DOHH2 (cell line): ENCODE measurements at regions not wholly inside any gene's neighbourhood (a gene's known extent, or its start where the extent isn't known, plus 50 kb on each side); places are given as distances from the start of the nearest gene placed in this dataset.

Experiments used
- H3F3A ChIP-seq: fragments of 200-600 bp; sonication (generic), shearing (Covaris generic); 2 replicates; pipeline ENCODE4 v1.6.0; 2016; ENCODE audit warnings: antibody characterized with exemption, mild to moderate bottlenecking; ENCODE audit not compliant: control insufficient read depth, insufficient read depth
- H3K27ac ChIP-seq: fragments of 200-600 bp; sonication (generic); 2 replicates; pipeline ENCODE4 v1.5.1; 2014; ENCODE audit warnings: low read depth, mild to moderate bottlenecking, low read length, moderate library complexity
- H3K27me3 ChIP-seq: fragments of 200-600 bp; sonication (generic); 2 replicates; pipeline ENCODE4 v1.6.1; 2014; ENCODE audit warnings: mild to moderate bottlenecking, low read length, mixed read lengths; ENCODE audit not compliant: control insufficient read depth
- H3K36me3 ChIP-seq: fragments of 200-600 bp; sonication (generic); 2 replicates; pipeline ENCODE4 v1.6.1; 2014; ENCODE audit warnings: mild to moderate bottlenecking, low read length, moderate library complexity, mixed read lengths; ENCODE audit not compliant: control insufficient read depth
- H3K4me1 ChIP-seq: fragments of 200-600 bp; sonication (generic); 2 replicates; pipeline ENCODE4 v1.6.1; 2014; ENCODE audit warnings: mild to moderate bottlenecking, low read length, mixed read lengths; ENCODE audit not compliant: control insufficient read depth
- H3K4me2 ChIP-seq: fragments of 200-600 bp; sonication (generic); 2 replicates; pipeline ENCODE4 v1.6.0; 2014; ENCODE audit warnings: mild to moderate bottlenecking, low read length, moderate library complexity
- H3K4me3 ChIP-seq: fragments of 200-600 bp; sonication (generic); 2 replicates; pipeline ENCODE4 v1.5.1; 2014; ENCODE audit warnings: mild to moderate bottlenecking, low read length, mixed read lengths
- H3K79me2 ChIP-seq: fragments of 200-600 bp; sonication (generic); 2 replicates; pipeline ENCODE4 v1.6.1; 2014; ENCODE audit warnings: mild to moderate bottlenecking, low read length, mixed read lengths; ENCODE audit not compliant: control insufficient read depth
- H3K9me2 ChIP-seq: fragments of 200-600 bp; sonication (generic); replicated peaks from 2 replicates; pipeline ENCODE4 v1.6.1; 2014; ENCODE audit warnings: mild to moderate bottlenecking, low read length, mixed read lengths; ENCODE audit not compliant: control insufficient read depth
- H3K9me3 ChIP-seq: fragments of 200-600 bp; sonication (generic); 2 replicates; pipeline ENCODE4 v1.6.1; 2014; ENCODE audit warnings: antibody characterized with exemption, low read length, mixed read lengths; ENCODE audit not compliant: control insufficient read depth, insufficient read depth
- H4K20me1 ChIP-seq: fragments of 200-600 bp; sonication (generic); 2 replicates; pipeline ENCODE4 v1.6.0; 2014; ENCODE audit warnings: low read depth, mild to moderate bottlenecking, antibody characterized with exemption, low read length, moderate library complexity; ENCODE audit not compliant: control insufficient read depth, insufficient read depth
- CTCF ChIP-seq: fragments of 200-600 bp; sonication (generic); IDR thresholded peaks from one replicate; pipeline ENCODE4 v1.5.1; 2014; ENCODE audit warnings: antibody characterized with exemption, mild to moderate bottlenecking, low read depth, low read length; ENCODE audit not compliant: poor library complexity, severe bottlenecking
- EZH2phosphoT487 ChIP-seq: fragments of 200-600 bp; sonication (generic); IDR thresholded peaks from 2 replicates; pipeline ENCODE4 v1.6.1; 2017; ENCODE audit warnings: borderline replicate concordance, mild to moderate bottlenecking, antibody characterized with exemption, low read length, moderate library complexity, mixed read lengths

GRCh38 chr2:104784264-104784663, 69.7 kb upstream of the POU3F3 start:
- Histone ChIP-seq H3K4me1 (no peaks in the 10 kb centered on the region), H3K27ac (no peak overlapping the region), H3K4me2 (no peak overlapping the region), H4K20me1 (no peaks in the 10 kb centered on the region), H3F3A (no peaks in the 10 kb centered on the region), H3K9me2 (no peaks in the 10 kb centered on the region), H3K27me3 (no peaks in the 10 kb centered on the region), H3K36me3 (no peaks in the 10 kb centered on the region), H3K79me2 (no peaks in the 10 kb centered on the region), H3K4me3 (no peak overlapping the region), H3K9me3 (no peaks in the 10 kb centered on the region)
- TF ChIP-seq CTCF, result no peak
- no peak for TF ChIP-seq EZH2phosphoT487

- no peak overlapping the region for H3K4me2 ChIP-seq
- no peaks in the 10 kb centered on the region for H3K36me3 ChIP-seq
- TF ChIP-seq EZH2phosphoT487, result no peak
- no peak for TF ChIP-seq CTCF
- H3K79me2 ChIP-seq, result no peaks in the 10 kb centered on the region
- no peaks in the 10 kb centered on the region for H4K20me1 ChIP-seq
- H3K9me3 ChIP-seq, result no peaks in the 10 kb centered on the region
- no peaks in the 10 kb centered on the region for H3F3A ChIP-seq
- no peak overlapping the region for H3K27ac ChIP-seq
- H3K9me2 ChIP-seq, result no peaks in the 10 kb centered on the region
- H3K27me3 ChIP-seq, result no peaks in the 10 kb centered on the region
- H3K4me3 ChIP-seq, result no peak overlapping the region
- H3K4me1 ChIP-seq, result no peaks in the 10 kb centered on the region
These were observed 67.7 kb upstream of the POU3F3 start for GRCh38 chr2:104786204-104786603.

- Histone ChIP-seq H3K27me3 (no peaks in the 10 kb centered on the region), H3K4me3 (no peak overlapping the region), H3K79me2 (no peaks in the 10 kb centered on the region), H3K4me1 (no peaks in the 10 kb centered on the region), H3K9me3 (no peaks in the 10 kb centered on the region), H3F3A (no peaks in the 10 kb centered on the region), H3K36me3 (no peaks in the 10 kb centered on the region), H3K9me2 (no peaks in the 10 kb centered on the region), H3K4me2 (no peak overlapping the region), H3K27ac (no peak overlapping the region), H4K20me1 (no peaks in the 10 kb centered on the region)
- TF ChIP-seq EZH2phosphoT487 (no peak), CTCF (no peak)
These were observed 67.1 kb upstream of the POU3F3 start for GRCh38 chr2:104786821-104787220.
